ENCODE measurements at regions not wholly inside any gene's neighbourhood (a gene's known extent, or its start where the extent isn't known, plus 50 kb on each side); places are given as distances from the start of the nearest gene placed in this dataset.

DNA sequence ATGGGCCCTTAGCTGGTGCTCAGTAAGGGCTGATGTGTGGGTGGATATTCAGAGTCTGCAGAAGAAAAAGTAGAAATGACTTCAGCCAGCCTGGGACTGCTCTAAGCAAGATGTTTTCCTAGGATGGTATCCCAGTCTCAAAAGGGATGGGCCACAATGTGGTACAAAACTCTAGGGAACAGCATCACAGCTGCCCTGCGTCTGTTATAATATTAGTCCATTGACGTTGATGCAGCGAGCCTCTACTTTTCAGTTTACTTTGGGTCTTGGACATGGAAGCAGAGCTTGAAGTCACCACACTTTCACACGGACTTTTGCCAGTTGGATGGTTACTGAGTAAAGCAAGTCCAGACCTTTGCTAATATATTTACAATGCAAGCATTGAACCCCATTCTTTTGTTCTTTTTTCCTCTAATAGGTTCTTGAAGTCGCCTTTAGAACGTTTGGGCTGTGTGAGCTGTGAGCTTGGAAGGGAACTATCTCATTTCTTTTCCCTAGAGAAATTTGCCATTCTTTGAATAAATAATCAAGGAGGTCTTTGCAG lies 105.7 kb downstream of the RDH14 start:
- Histone ChIP-seq H3K4ac (ENCODE audit: low read depth, low read length) (no peak overlapping the region), H3K27me3 (ENCODE audit: insufficient read depth, low read length) (no peaks in the 10 kb centered on the region), H3K23me2 (ENCODE audit: insufficient read length, low read depth, low read length, poor library complexity, severe bottlenecking) (no peaks in the 10 kb centered on the region), H2BK12ac (ENCODE audit: insufficient read length, low read depth, low read length) (no peak overlapping the region), H3K4me2 (ENCODE audit: insufficient read depth, insufficient read length, low read length) (no peak overlapping the region), H4K20me1 (ENCODE audit: control insufficient read depth, insufficient read depth, insufficient read length) (no peaks in the 10 kb centered on the region), H3K56ac (ENCODE audit: insufficient read length, low read depth, low read length) (no peak overlapping the region), H3K14ac (ENCODE audit: insufficient read depth, low read length) (no peak overlapping the region), H2BK5ac (ENCODE audit: insufficient read length, low read length) (no peak overlapping the region), H3K9ac (ENCODE audit: extremely low read depth, insufficient read length, low read length) (no peak overlapping the region), H4K5ac (ENCODE audit: insufficient read length, low read depth, low read length) (no peak overlapping the region), H4K91ac (ENCODE audit: insufficient read length, low read depth, low read length) (no peak overlapping the region), H3K79me1 (ENCODE audit: insufficient read depth, low read depth, low read length, poor library complexity, severe bottlenecking) (no peaks in the 10 kb centered on the region), H2BK15ac (ENCODE audit: low read depth, low read length) (no peak overlapping the region), H2BK20ac (ENCODE audit: low read depth, low read length, poor library complexity, severe bottlenecking) (no peak overlapping the region), H3K18ac (ENCODE audit: insufficient read length, low read depth, low read length) (no peak overlapping the region), H2AK5ac (ENCODE audit: insufficient read length, low read length) (no peak overlapping the region), H3K9me3 (ENCODE audit: control insufficient read depth, low read depth, low read length) (no peaks in the 10 kb centered on the region), H4K8ac (replicated peaks; ENCODE audit: insufficient read length, low read depth, low read length) (no peak overlapping the region), H3K79me2 (ENCODE audit: insufficient read depth, low read length) (no peaks in the 10 kb centered on the region), H3K27ac (ENCODE audit: insufficient read length, low read depth, low read length) (no peak overlapping the region), H3T11ph (ENCODE audit: low read length) (no peak overlapping the region), H3K4me1 (ENCODE audit: insufficient read depth, low read length) (peaks cover 6% of the 10 kb centered on the region; the same call in 1 of the 2 replicates), H3K23ac (ENCODE audit: insufficient read length, low read depth, low read length) (no peak overlapping the region), H2AFZ (ENCODE audit: low read length) (no peak overlapping the region), H2BK120ac (ENCODE audit: low read depth, low read length, poor library complexity, severe bottlenecking) (no peak overlapping the region)
- Mint-ChIP-seq H3K27ac (peak overlapping the region in 1 of 3 experiments; percentile 88; a peak in 2 of 7 replicates), H3K4me3 (no peak overlapping the region), H3K36me3 (ENCODE audit: insufficient read depth in 1 of 3, low read depth in 3 of 3) (no peaks in the 10 kb centered on the region), H3K9me3 (0 out of 5 replicates have a peak, but pooled peaks cover 0 to 2% of the 10 kb centered on the region in 2 experiments), H3K4me1 (peaks cover 18 to 19% of the 10 kb centered on the region in 2 experiments), H3K27me3 (ENCODE audit: low read depth) (no peaks in the 10 kb centered on the region)
- TF ChIP-seq, protein P1, sequence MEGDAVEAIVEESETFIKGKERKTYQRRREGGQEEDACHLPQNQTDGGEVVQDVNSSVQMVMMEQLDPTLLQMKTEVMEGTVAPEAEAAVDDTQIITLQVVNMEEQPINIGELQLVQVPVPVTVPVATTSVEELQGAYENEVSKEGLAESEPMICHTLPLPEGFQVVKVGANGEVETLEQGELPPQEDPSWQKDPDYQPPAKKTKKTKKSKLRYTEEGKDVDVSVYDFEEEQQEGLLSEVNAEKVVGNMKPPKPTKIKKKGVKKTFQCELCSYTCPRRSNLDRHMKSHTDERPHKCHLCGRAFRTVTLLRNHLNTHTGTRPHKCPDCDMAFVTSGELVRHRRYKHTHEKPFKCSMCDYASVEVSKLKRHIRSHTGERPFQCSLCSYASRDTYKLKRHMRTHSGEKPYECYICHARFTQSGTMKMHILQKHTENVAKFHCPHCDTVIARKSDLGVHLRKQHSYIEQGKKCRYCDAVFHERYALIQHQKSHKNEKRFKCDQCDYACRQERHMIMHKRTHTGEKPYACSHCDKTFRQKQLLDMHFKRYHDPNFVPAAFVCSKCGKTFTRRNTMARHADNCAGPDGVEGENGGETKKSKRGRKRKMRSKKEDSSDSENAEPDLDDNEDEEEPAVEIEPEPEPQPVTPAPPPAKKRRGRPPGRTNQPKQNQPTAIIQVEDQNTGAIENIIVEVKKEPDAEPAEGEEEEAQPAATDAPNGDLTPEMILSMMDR (conservative IDR thresholded peaks at IDR 0.05) = no peak
- no CpG with 5 or more reads among the region's 6 CpGs for WGBS (ENCODE audit: extremely low coverage, insufficient read length, low lambda C conversion rate)
- no peak for DNase-seq
